KMS-11 (cell line): ENCODE measurements at regions not wholly inside any gene's neighbourhood (a gene's known extent, or its start where the extent isn't known, plus 50 kb on each side); places are given as distances from the start of the nearest gene placed in this dataset.

Experiments used
- H2AFZ ChIP-seq: fragments of 200-600 bp; sonication (generic); 2 replicates; pipeline ENCODE4 v1.6.1; 2016; ENCODE audit warnings: antibody characterized with exemption, mixed run types, low read depth
- H3K27ac ChIP-seq: fragments of 200-600 bp; sonication (generic); 2 replicates; pipeline ENCODE4 v1.6.1; 2016; ENCODE audit warnings: mild to moderate bottlenecking, mixed run types
- H3K27me3 ChIP-seq: fragments of 200-600 bp; sonication (generic); 2 replicates; pipeline ENCODE4 v1.6.1; 2017; ENCODE audit warnings: mild to moderate bottlenecking, low read depth, mixed run types, moderate library complexity; ENCODE audit not compliant: insufficient read depth
- H3K36me3 ChIP-seq: fragments of 200-600 bp; sonication (generic); 2 replicates; pipeline ENCODE4 v1.6.1; 2017; ENCODE audit warnings: mild to moderate bottlenecking, mixed run types; ENCODE audit not compliant: insufficient read depth
- H3K4me1 ChIP-seq: fragments of 200-600 bp; sonication (generic); 2 replicates; pipeline ENCODE4 v1.6.1; 2016; ENCODE audit warnings: mild to moderate bottlenecking, low read depth, mixed run types; ENCODE audit not compliant: poor library complexity, severe bottlenecking
- H3K4me2 ChIP-seq: fragments of 200-600 bp; sonication (generic); 2 replicates; pipeline ENCODE4 v1.7.0; 2016; ENCODE audit warnings: mild to moderate bottlenecking, mixed run types
- H3K4me3 ChIP-seq: fragments of 200-600 bp; sonication (generic); IDR thresholded peaks from 2 replicates; pipeline ENCODE4 v1.6.1; 2017; ENCODE audit warnings: low read depth, low read length, mixed read lengths; ENCODE audit not compliant: insufficient read depth
- H3K79me2 ChIP-seq: fragments of 200-600 bp; sonication (generic); 2 replicates; pipeline ENCODE4 v1.6.1; 2016; ENCODE audit warnings: low read depth, mixed run types; ENCODE audit not compliant: insufficient read depth
- H3K9ac ChIP-seq: fragments of 200-600 bp; sonication (generic); 2 replicates; pipeline ENCODE4 v1.6.1; 2016; ENCODE audit warnings: mild to moderate bottlenecking, mixed run types
- H4K20me1 ChIP-seq: fragments of 200-600 bp; sonication (generic); 2 replicates; pipeline ENCODE4 v1.6.1; 2016; ENCODE audit warnings: mild to moderate bottlenecking, mixed run types; ENCODE audit not compliant: insufficient read depth
- CTCF ChIP-seq: fragments of 200-600 bp; sonication (generic); conservative IDR thresholded peaks from 2 replicates; pipeline ENCODE4 v1.6.1; 2017; ENCODE audit warnings: low read depth, mild to moderate bottlenecking, antibody characterized with exemption, low read length, moderate library complexity, mixed read lengths

- Histone ChIP-seq H3K27ac (no peak overlapping the region), H3K4me3 (no peak overlapping the region), H3K9ac (no peak overlapping the region), H2AFZ (no peak overlapping the region), H4K20me1 (no peaks in the 10 kb centered on the region), H3K36me3 (no peaks in the 10 kb centered on the region), H3K4me1 (no peaks in the 10 kb centered on the region), H3K27me3 (no peaks in the 10 kb centered on the region), H3K79me2 (no peaks in the 10 kb centered on the region), H3K4me2 (no peak overlapping the region)
- TF ChIP-seq CTCF: no peak
Observed at GRCh38 chr2:34656632-34657031, 1057.5 kb upstream of the FAM98A start.

- H3K9ac ChIP-seq: no peak overlapping the region
- no peak overlapping the region for H2AFZ ChIP-seq
- H3K27ac ChIP-seq: no peak overlapping the region
- no peak for TF ChIP-seq CTCF
- no peaks in the 10 kb centered on the region for H3K36me3 ChIP-seq
- no peaks in the 10 kb centered on the region for H3K79me2 ChIP-seq
- H3K4me3 ChIP-seq: no peak overlapping the region
- no peak overlapping the region for H3K4me2 ChIP-seq
- H4K20me1 ChIP-seq: no peaks in the 10 kb centered on the region
- no peaks in the 10 kb centered on the region for H3K27me3 ChIP-seq
- no peaks in the 10 kb centered on the region for H3K4me1 ChIP-seq
Observed at GRCh38 chr2:34652636-34653035, 1053.5 kb upstream of the FAM98A start.

- H3K9ac ChIP-seq: no peak overlapping the region
- H3K4me2 ChIP-seq: no peak overlapping the region
- no peaks in the 10 kb centered on the region for H3K36me3 ChIP-seq
- no peak overlapping the region for H3K4me3 ChIP-seq
- H3K4me1 ChIP-seq: no peaks in the 10 kb centered on the region
- no peak overlapping the region for H3K27ac ChIP-seq
- no peaks in the 10 kb centered on the region for H3K27me3 ChIP-seq
- H2AFZ ChIP-seq: no peak overlapping the region
- no peaks in the 10 kb centered on the region for H4K20me1 ChIP-seq
- no peaks in the 10 kb centered on the region for H3K79me2 ChIP-seq
- TF ChIP-seq CTCF: no peak
Observed at GRCh38 chr2:34646901-34647300, 1047.8 kb upstream of the FAM98A start.

- Histone ChIP-seq H3K4me1 (no peaks in the 10 kb centered on the region), H4K20me1 (no peaks in the 10 kb centered on the region), H3K4me2 (no peak overlapping the region), H3K79me2 (no peaks in the 10 kb centered on the region), H3K9ac (no peak overlapping the region), H3K27me3 (no peaks in the 10 kb centered on the region), H3K36me3 (no peaks in the 10 kb centered on the region), H3K4me3 (no peak overlapping the region), H3K27ac (no peak overlapping the region), H2AFZ (no peak overlapping the region)
- TF ChIP-seq CTCF: no peak
Observed at GRCh38 chr2:34632327-34632726, 1033.2 kb upstream of the FAM98A start.

GRCh38 chr2:34627003-34627402 lies 1027.9 kb upstream of the FAM98A start:
- TF ChIP-seq CTCF: no peak
- Histone ChIP-seq H3K36me3 (no peaks in the 10 kb centered on the region), H3K27ac (no peak overlapping the region), H3K4me3 (no peak overlapping the region), H3K9ac (no peak overlapping the region), H3K4me2 (no peak overlapping the region), H4K20me1 (no peaks in the 10 kb centered on the region), H2AFZ (no peak overlapping the region), H3K27me3 (no peaks in the 10 kb centered on the region), H3K4me1 (no peaks in the 10 kb centered on the region), H3K79me2 (no peaks in the 10 kb centered on the region)
